ENCODE measurements at regions not wholly inside any gene's neighbourhood (a gene's known extent, or its start where the extent isn't known, plus 50 kb on each side); places are given as distances from the start of the nearest gene placed in this dataset.
"Not testable (repeated sequence)": the region's sequence is repeated elsewhere in the genome, so short reads cannot be mapped to it uniquely, and the experiment has no call there.

DNA sequence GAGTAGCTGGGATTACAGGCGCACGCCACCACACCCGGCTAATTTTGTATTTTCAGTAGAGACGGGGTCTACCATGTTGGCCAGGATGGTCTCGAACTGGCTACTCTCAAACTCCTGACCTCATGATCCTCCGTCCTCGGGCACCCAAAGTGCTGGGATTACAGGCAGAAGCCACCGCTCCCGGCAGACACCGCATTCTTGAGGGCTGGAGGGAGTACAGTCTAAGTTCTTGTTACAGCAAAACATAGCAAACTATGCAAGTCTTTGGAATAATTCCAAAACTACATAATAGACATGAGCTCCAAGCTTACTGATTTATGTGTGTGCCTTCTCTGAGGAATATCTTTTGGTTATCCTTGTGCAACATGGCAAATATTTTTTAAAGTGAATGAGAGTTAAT lies 299.1 kb upstream of the ZNF658 start:
- not testable (repeated sequence) for H3K4me3 Mint-ChIP-seq; DNase-seq (ENCODE audit: low spot score in 2 of 2); H3K9me3 Mint-ChIP-seq; H3K27ac Mint-ChIP-seq; ATAC-seq (ENCODE audit: low read depth); H3K4me1 Mint-ChIP-seq; H3K36me3 Mint-ChIP-seq; H3K27me3 Mint-ChIP-seq

DNA sequence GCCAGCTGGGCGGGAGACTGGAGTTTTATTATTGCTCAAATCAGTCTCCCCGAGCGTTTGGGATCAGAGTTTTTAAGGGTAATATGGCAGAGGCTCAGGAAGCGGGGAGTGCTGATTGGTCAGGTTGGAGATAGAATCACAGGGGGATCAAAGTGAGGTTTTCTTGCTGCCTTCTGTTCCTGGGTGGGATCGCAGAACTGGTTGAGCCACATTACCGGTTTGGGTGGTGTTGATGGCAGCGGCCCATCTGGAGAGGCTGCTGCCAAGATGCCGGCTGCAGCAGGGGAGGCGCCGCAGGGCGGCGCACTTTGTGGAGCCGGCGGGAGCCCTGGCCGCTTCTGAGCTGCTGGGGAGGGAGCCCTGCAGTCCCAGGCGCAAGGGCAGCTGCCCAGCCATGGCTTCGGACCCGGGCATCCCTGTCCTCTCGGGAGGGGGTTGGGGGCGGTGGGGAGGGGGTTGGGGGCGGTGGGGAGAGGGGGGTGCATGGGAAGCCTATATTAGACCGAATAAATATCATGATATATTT lies 268.9 kb upstream of the ZNF658 start:
- ATAC-seq (ENCODE audit: low read depth); H3K36me3 Mint-ChIP-seq; H3K4me1 Mint-ChIP-seq; DNase-seq (ENCODE audit: low spot score in 2 of 2); H3K27ac Mint-ChIP-seq; H3K9me3 Mint-ChIP-seq; H3K27me3 Mint-ChIP-seq; H3K4me3 Mint-ChIP-seq: not testable (repeated sequence)

DNA sequence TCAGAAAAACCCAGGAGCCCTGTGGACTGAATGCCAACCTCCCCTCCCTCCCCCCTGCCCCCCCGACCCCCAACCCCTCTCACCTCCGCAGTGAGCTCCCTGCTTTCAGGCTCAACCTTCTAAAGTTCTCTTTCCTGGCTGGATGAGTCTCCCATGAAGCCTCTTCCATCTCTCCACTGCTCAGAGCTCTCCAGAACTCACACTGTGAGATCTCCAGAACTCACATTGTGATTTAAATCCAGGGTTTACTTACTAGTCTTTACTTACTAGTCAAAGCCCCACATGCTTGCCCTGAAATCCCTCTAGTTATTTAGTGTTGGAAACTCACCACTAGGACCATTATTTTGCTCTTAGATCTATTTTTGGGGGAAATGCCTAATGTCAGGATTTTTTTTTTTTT lies 252.8 kb upstream of the ZNF658 start:
- H3K36me3 Mint-ChIP-seq; H3K27me3 Mint-ChIP-seq; DNase-seq (ENCODE audit: low spot score in 2 of 2); H3K27ac Mint-ChIP-seq; H3K4me1 Mint-ChIP-seq; H3K9me3 Mint-ChIP-seq; H3K4me3 Mint-ChIP-seq; ATAC-seq (ENCODE audit: low read depth): not testable (repeated sequence)

DNA sequence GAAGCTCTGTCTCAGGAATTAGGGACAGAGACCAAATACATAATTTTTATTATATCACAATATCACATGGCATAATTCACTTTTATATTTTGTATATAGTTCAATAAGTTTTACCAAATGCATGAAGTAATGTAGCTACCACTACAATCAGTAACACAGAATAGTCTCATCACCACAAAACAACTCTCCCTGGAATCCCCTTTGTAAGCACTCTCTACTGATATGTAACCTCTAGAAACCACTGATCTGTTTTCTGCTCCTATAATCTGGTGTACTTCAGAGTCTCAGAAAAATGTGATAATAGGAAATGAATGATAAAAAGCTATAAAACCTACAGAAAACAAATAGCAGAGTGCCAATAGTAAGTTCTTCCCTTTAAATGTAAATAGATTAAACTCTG lies 210.3 kb upstream of the ZNF658 start:
- not testable (repeated sequence) for DNase-seq (ENCODE audit: low spot score in 2 of 2); H3K36me3 Mint-ChIP-seq; H3K9me3 Mint-ChIP-seq; H3K4me1 Mint-ChIP-seq; ATAC-seq (ENCODE audit: low read depth); H3K4me3 Mint-ChIP-seq; H3K27me3 Mint-ChIP-seq; H3K27ac Mint-ChIP-seq

DNA sequence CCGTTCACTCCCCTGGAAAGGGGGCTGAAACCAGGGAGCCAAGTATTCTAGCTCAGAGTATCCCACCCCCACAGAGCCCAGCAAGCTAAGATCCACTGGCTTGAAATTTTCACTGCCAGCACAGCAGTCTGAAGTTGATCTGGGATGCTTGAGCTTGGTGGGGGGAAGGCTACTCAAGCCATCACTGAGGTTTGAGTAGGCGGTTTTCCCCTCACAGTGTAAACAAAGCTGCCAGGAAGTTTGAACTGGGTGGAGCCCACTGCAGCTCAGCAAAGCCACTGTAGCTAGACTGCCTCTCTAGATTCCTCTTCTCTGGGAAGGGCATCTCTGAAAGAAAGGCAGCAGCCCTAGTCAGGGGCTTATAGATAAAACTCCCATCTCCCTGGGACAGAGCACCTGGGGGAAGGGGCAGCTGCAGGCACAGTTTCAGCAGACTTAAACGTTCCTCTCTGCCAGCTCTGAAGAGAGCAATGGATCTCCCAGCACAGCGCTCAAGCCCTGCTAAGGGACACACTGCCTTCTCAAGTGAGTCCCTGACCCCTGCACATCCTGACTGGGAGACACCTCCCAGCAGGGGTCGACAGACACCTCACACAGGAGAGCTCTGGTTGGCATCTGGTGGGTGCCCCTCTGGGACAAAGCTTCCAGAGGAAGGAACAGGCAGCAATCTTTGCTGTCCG lies 204.8 kb upstream of the ZNF658 start:
- not testable (repeated sequence) for H3K36me3 Mint-ChIP-seq; H3K4me3 Mint-ChIP-seq; H3K27ac Mint-ChIP-seq; H3K4me1 Mint-ChIP-seq; DNase-seq (ENCODE audit: low spot score in 2 of 2); H3K9me3 Mint-ChIP-seq; H3K27me3 Mint-ChIP-seq
- peak; percentile 90 for ATAC-seq (ENCODE audit: low read depth)

DNA sequence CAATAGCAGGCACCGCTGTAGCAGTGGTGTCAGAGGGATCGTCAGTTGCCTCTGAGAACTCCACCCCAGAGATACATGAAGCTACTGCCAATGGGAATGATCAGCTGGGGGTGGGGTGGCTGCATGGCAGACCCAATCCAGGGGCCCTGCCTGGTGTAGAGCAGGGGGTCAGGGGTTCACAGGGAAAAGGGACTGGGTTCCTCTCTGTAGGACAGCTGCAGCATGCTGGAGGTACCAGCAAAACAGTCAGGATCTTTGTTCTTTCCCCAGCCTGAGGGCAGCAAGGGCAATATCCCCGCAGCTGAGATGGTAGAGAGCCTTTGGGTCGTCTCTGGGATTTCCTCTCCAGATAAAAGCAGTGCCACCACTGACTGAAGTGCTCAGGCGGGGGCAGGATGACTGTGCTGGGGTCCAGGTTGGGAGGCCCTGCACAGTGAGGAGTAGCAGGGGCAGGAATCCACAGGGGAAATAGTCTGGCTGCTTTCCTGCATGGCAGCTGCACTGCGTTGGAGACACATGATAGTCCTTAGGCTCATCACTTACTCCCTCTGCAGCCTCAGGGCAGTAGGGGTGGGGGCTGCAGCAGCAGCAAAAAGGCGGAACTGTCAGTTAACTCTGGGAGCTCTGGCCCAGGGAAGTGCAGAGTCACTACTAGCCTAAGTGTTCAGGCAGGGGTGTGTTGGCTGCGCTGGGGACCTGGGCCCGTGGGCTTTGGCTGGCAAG lies 203.0 kb upstream of the ZNF658 start:
- H3K27me3 Mint-ChIP-seq; DNase-seq (ENCODE audit: low spot score in 2 of 2); H3K27ac Mint-ChIP-seq; H3K36me3 Mint-ChIP-seq; H3K4me1 Mint-ChIP-seq; H3K4me3 Mint-ChIP-seq; H3K9me3 Mint-ChIP-seq; ATAC-seq (ENCODE audit: low read depth): not testable (repeated sequence)

DNA sequence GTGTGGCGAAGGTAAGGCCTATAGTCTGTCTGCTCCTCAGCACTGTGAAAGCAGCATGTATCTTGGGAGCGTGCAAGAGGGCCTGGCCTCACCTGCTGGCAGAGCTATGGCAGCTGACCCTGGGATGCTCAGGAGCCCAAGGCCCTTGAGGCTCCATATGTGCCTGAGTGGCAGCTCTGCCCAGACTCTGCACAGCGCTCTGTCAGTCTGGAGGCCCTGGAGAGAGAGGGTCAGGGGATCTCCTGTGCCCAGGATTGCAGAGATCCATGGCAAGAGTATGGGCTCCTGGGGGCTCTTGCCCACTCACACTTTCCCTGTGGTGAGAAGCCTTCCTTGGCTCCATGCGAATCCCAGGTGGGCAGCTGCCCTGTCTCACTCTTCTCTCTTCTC lies 202.5 kb upstream of the ZNF658 start:
- not testable (repeated sequence) for H3K9me3 Mint-ChIP-seq; H3K4me3 Mint-ChIP-seq; H3K27ac Mint-ChIP-seq; H3K27me3 Mint-ChIP-seq; H3K36me3 Mint-ChIP-seq; H3K4me1 Mint-ChIP-seq; ATAC-seq (ENCODE audit: low read depth); DNase-seq (ENCODE audit: low spot score in 2 of 2)

DNA sequence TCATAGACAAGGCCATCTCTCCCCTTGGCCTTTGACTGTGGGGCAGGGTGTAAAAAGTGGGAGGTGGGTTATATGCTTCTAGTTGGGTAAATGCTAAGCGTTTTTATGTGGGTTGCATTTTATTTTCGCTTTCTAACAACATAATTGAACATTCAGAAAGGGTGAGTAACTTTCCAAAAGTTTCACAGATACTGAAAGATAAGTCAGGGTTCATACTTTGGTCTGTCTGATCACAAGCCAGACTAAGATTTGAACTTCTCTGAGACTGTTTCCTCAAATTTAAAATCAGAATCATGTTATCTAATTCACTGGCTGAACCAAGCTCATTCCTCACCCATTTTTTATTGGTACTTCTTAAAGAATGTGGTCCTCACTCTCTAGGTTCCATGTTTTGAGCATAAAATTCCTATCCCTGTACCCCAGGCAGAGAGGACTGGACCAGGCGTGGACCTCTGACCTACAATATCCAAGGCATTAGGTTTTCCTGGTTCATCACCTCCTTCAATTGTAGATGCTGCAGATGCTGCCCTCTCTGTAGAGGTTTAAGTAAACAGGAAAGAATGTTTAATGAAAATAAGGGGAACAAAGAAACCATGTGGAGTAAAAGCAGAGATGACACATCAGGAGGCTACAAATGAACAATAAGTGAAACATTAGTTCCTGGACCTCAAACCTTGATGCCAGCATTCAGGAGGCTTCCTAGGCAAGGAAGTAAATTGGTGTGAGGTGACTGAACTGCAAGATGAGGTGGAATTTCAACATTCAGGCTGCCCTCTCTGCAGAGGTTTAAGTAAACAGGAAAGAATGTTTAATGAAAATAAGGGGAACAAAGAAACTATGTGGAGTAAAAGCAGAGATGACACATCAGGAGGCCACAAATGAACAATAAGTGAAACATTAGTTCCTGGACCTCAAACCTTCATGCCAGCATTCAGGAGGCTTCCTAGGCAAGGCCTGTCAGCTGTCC lies 198.8 kb upstream of the ZNF658 start:
- ATAC-seq (ENCODE audit: low read depth); H3K9me3 Mint-ChIP-seq; H3K27me3 Mint-ChIP-seq; H3K4me3 Mint-ChIP-seq; H3K27ac Mint-ChIP-seq; H3K36me3 Mint-ChIP-seq; DNase-seq (ENCODE audit: low spot score in 2 of 2); H3K4me1 Mint-ChIP-seq: not testable (repeated sequence)

DNA sequence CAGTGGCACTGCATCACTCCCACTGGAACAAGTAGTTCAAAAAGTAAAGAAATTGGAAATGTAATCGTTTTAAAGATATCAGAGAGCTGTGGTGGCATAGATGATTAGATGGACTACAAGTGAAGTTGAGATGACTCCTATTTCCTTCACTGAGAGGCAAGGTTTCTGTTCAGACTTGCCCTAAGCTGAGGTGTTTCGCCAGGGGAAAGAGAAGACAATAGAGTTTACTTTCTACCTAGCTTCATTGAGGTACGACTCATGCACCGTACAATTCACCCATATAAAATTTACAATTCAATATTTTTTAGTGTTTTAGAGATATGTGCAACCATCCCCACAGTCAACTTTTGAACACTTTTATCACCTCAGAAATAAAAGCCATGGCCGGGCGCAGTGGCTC lies 189.0 kb upstream of the ZNF658 start:
- H3K36me3 Mint-ChIP-seq; DNase-seq (ENCODE audit: low spot score in 2 of 2); H3K27me3 Mint-ChIP-seq; H3K27ac Mint-ChIP-seq; H3K4me3 Mint-ChIP-seq; H3K9me3 Mint-ChIP-seq; ATAC-seq (ENCODE audit: low read depth); H3K4me1 Mint-ChIP-seq: not testable (repeated sequence)

DNA sequence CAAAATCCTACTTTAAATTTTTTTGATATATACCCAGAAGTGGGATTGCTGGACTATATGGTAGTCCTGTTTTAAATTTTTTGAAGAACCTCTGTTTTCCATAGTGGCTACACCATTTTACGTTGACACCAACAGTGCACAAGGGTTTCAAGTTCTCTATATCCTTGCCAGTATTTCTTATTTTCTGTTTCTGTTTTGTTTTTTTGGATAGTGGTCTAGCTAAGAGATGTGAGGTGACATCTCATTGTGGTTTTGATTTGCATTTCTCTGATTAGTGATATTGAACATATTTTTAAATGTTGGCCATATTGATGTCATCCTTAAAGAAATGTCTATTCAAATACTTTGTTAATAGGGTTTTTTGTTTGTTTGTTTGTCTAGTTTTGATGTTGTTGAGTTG lies 187.7 kb upstream of the ZNF658 start:
- not testable (repeated sequence) for H3K9me3 Mint-ChIP-seq; H3K36me3 Mint-ChIP-seq; H3K27ac Mint-ChIP-seq; H3K4me1 Mint-ChIP-seq; H3K4me3 Mint-ChIP-seq; DNase-seq (ENCODE audit: low spot score in 2 of 2); H3K27me3 Mint-ChIP-seq
- ATAC-seq (ENCODE audit: low read depth): peak; percentile 82

DNA sequence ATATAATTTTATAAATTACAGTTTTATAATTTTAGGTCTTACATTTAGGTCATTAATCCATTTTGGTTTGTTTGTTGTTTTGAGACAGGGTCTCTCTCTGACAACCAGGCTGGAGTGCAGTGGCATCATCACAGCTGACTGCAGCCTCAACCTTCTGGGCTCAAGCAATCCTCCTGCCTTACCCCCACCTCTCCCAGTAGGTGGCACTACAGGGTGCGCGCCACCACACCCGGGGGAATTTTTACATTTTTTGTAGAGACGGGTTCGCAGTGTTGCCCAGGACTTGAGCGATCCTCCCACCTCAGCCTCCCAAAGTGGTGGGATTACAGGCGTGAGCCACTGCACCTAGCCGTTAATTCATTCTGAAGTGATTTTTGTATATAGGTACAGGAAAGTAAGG lies 187.0 kb upstream of the ZNF658 start:
- not testable (repeated sequence) for H3K27ac Mint-ChIP-seq; H3K36me3 Mint-ChIP-seq; H3K9me3 Mint-ChIP-seq; H3K27me3 Mint-ChIP-seq; H3K4me1 Mint-ChIP-seq; H3K4me3 Mint-ChIP-seq; DNase-seq (ENCODE audit: low spot score in 2 of 2)
- ATAC-seq (ENCODE audit: low read depth): peak; percentile 47

DNA sequence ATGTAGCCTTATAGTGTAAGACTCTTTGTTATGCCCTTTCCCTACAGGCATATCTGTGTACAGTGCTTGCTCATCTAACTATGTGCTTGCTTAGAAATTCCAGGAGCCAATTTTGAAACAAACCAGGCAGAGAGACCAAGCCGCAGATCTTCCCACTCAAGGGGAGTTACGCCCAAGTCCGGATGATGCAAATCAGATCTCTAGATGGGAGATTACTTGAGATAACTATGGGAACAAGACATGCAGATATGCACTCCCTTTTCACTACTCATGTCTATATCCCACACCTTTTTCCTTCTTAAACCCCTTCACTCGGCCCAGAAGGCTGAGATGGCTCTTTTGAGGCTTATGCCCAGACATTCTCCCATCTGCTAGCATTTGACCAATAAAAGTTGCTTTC lies 179.7 kb upstream of the ZNF658 start:
- not testable (repeated sequence) for H3K4me3 Mint-ChIP-seq; H3K27me3 Mint-ChIP-seq; ATAC-seq (ENCODE audit: low read depth); H3K36me3 Mint-ChIP-seq; H3K9me3 Mint-ChIP-seq; H3K27ac Mint-ChIP-seq; H3K4me1 Mint-ChIP-seq; DNase-seq (ENCODE audit: low spot score in 2 of 2)

DNA sequence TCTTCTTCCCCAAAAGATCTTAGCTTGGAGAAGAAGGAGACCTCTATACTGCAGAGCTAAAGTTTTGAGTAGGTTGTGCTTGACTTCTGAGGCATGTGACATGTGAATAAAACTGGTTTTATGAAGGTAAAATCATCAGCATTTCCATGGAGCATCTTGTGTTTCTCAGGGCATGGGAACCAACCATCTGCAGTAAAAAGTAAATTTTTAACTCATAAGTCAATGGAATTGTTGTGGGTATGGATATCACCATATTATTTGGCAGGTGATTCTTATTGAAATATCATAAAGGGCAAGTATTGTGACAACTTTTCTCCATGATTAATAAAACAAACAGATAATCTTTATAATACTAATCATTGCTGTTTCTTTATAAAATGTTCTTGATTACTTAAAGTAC lies 173.0 kb upstream of the ZNF658 start:
- not testable (repeated sequence) for DNase-seq (ENCODE audit: low spot score in 2 of 2); H3K36me3 Mint-ChIP-seq

DNA sequence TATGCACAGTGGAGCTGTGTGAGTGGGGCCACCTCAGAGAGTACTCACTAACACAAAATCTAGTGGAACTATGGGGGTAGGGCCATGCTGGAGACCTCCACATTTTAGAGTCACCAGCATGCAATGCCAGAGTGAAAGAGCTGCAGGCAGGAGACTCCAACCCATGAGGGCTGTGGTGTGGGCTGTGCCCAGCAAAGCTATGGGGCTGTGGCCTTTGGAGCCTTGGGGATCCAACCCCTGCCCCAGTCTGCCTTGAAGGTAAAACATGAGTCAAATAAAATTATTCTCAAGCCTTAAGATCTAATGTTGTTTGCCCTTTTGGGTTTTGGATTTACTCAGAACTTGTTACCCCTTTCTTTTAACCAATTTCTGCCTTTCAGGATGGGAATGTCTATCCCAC lies 163.8 kb upstream of the ZNF658 start:
- H3K36me3 Mint-ChIP-seq; H3K27me3 Mint-ChIP-seq; H3K9me3 Mint-ChIP-seq; DNase-seq (ENCODE audit: low spot score in 2 of 2); H3K4me1 Mint-ChIP-seq; H3K27ac Mint-ChIP-seq; ATAC-seq (ENCODE audit: low read depth); H3K4me3 Mint-ChIP-seq: not testable (repeated sequence)

More for the DNA sequence above, 173.0 kb upstream of the ZNF658 start:
- H3K4me1 Mint-ChIP-seq; H3K4me3 Mint-ChIP-seq; ATAC-seq (ENCODE audit: low read depth); H3K27ac Mint-ChIP-seq; H3K9me3 Mint-ChIP-seq; H3K27me3 Mint-ChIP-seq: not testable (repeated sequence)
